ENCODE measurements at regions not wholly inside any gene's neighbourhood (a gene's known extent, or its start where the extent isn't known, plus 50 kb on each side); places are given as distances from the start of the nearest gene placed in this dataset.

- Histone ChIP-seq H3K9me3 (ENCODE audit: control insufficient read depth, low read length) (no peaks in the 10 kb centered on the region), H3K36me3 (ENCODE audit: control insufficient read depth, insufficient read depth, low read length) (peaks cover 3% of the 10 kb centered on the region), H3K27ac (no peak overlapping the region), H3K4me1 (peaks cover 2% of the 10 kb centered on the region), H3K27me3 (ENCODE audit: control insufficient read depth, insufficient read depth, low read length) (no peaks in the 10 kb centered on the region), H3K4me3 (ENCODE audit: low read depth, low read length) (no peak overlapping the region), H3K4me2 (ENCODE audit: low read length) (no peak overlapping the region), H3K9ac (no peak overlapping the region), H2AFZ (no peak overlapping the region), H3K79me2 (no peaks in the 10 kb centered on the region)
- no peak for TF ChIP-seq CTCF (IDR thresholded peaks at IDR 0.05)
Observed at GRCh38 chr3:107294117-107294516, 83.1 kb upstream of the CCDC54 start.

- TF ChIP-seq CTCF (IDR thresholded peaks at IDR 0.05): no peak
- Histone ChIP-seq H3K27ac (no peak overlapping the region), H3K27me3 (ENCODE audit: control insufficient read depth, insufficient read depth, low read length) (no peaks in the 10 kb centered on the region), H2AFZ (no peak overlapping the region), H3K4me1 (no peaks in the 10 kb centered on the region), H3K9ac (no peak overlapping the region), H3K4me2 (ENCODE audit: low read length) (no peak overlapping the region), H3K79me2 (no peaks in the 10 kb centered on the region), H3K36me3 (ENCODE audit: control insufficient read depth, insufficient read depth, low read length) (no peaks in the 10 kb centered on the region), H3K4me3 (ENCODE audit: low read depth, low read length) (no peak overlapping the region), H3K9me3 (ENCODE audit: control insufficient read depth, low read length) (no peaks in the 10 kb centered on the region)
Observed at GRCh38 chr3:107297597-107297996, 79.6 kb upstream of the CCDC54 start.

- no peaks in the 10 kb centered on the region for H3K27me3 ChIP-seq (ENCODE audit: control insufficient read depth, insufficient read depth, low read length)
- no peak overlapping the region for H3K4me2 ChIP-seq (ENCODE audit: low read length)
- H2AFZ ChIP-seq: no peak overlapping the region
- no peaks in the 10 kb centered on the region for H3K9me3 ChIP-seq (ENCODE audit: control insufficient read depth, low read length)
- H3K27ac ChIP-seq: no peak overlapping the region
- H3K9ac ChIP-seq: no peak overlapping the region
- no peak for TF ChIP-seq CTCF (IDR thresholded peaks at IDR 0.05)
- H3K4me1 ChIP-seq: peaks cover 4% of the 10 kb centered on the region
- H3K4me3 ChIP-seq (ENCODE audit: low read depth, low read length): no peak overlapping the region
- H3K36me3 ChIP-seq (ENCODE audit: control insufficient read depth, insufficient read depth, low read length): no peaks in the 10 kb centered on the region
- no peaks in the 10 kb centered on the region for H3K79me2 ChIP-seq
Observed at GRCh38 chr3:107307205-107307604, 70.0 kb upstream of the CCDC54 start.

- H3K79me2 ChIP-seq: no peaks in the 10 kb centered on the region
- H3K9ac ChIP-seq: no peak overlapping the region
- TF ChIP-seq CTCF (IDR thresholded peaks at IDR 0.05): no peak
Observed at GRCh38 chr3:107308716-107309115, 68.5 kb upstream of the CCDC54 start.

GRCh38 chr3:107309312-107309711 lies 67.9 kb upstream of the CCDC54 start:
- no peak overlapping the region for H3K9ac ChIP-seq
- H3K4me2 ChIP-seq (ENCODE audit: low read length): no peak overlapping the region
- peaks cover 4% of the 10 kb centered on the region for H3K4me1 ChIP-seq
- H3K9me3 ChIP-seq (ENCODE audit: control insufficient read depth, low read length): no peaks in the 10 kb centered on the region
- H2AFZ ChIP-seq: no peak overlapping the region
- no peaks in the 10 kb centered on the region for H3K36me3 ChIP-seq (ENCODE audit: control insufficient read depth, insufficient read depth, low read length)
- no peak for TF ChIP-seq CTCF (IDR thresholded peaks at IDR 0.05)
- no peak overlapping the region for H3K4me3 ChIP-seq (ENCODE audit: low read depth, low read length)
- no peaks in the 10 kb centered on the region for H3K27me3 ChIP-seq (ENCODE audit: control insufficient read depth, insufficient read depth, low read length)
- no peaks in the 10 kb centered on the region for H3K79me2 ChIP-seq
- H3K27ac ChIP-seq: no peak overlapping the region

More at GRCh38 chr3:107308716-107309115, 68.5 kb upstream of the CCDC54 start:
- H3K27ac ChIP-seq: no peak overlapping the region
- no peak overlapping the region for H3K4me3 ChIP-seq (ENCODE audit: low read depth, low read length)
- no peaks in the 10 kb centered on the region for H3K36me3 ChIP-seq (ENCODE audit: control insufficient read depth, insufficient read depth, low read length)
- no peaks in the 10 kb centered on the region for H3K9me3 ChIP-seq (ENCODE audit: control insufficient read depth, low read length)
- no peaks in the 10 kb centered on the region for H3K27me3 ChIP-seq (ENCODE audit: control insufficient read depth, insufficient read depth, low read length)
- no peak overlapping the region for H2AFZ ChIP-seq
- H3K4me2 ChIP-seq (ENCODE audit: low read length): no peak overlapping the region
- H3K4me1 ChIP-seq: peaks cover 4% of the 10 kb centered on the region

Data from parathyroid adenoma (tissue), 2 donors.